ENCODE measurements at regions not wholly inside any gene's neighbourhood (a gene's known extent, or its start where the extent isn't known, plus 50 kb on each side); places are given as distances from the start of the nearest gene placed in this dataset.

GRCh38 chr18:54710900-54711281, 117.4 kb upstream of the RAB27B start:
- TF ChIP-seq CTCF (IDR thresholded peaks at IDR 0.05; ENCODE audit: low read depth, low read length, missing input control) (no peak), TAF1 (conservative IDR thresholded peaks at IDR 0.05) (no peak), EGR1 (IDR thresholded peaks at IDR 0.05; ENCODE audit: low read depth in 2 of 2) (no peak), REST (IDR thresholded peaks at IDR 0.05) (no peak), SP1 (IDR thresholded peaks at IDR 0.05) (no peak), JUND (IDR thresholded peaks at IDR 0.05) (no peak), RAD21 (IDR thresholded peaks at IDR 0.05) (no peak), ZBTB33 (IDR thresholded peaks at IDR 0.05) (no peak), HNF4A (conservative IDR thresholded peaks at IDR 0.05) (no peak), FOXA1 (IDR thresholded peaks at IDR 0.05) (no peak), GABPA (IDR thresholded peaks at IDR 0.05 in 1 of 2, conservative IDR thresholded peaks at IDR 0.05 in 1 of 2) (no peak)
- TF ChIP-seq, protein P1, sequence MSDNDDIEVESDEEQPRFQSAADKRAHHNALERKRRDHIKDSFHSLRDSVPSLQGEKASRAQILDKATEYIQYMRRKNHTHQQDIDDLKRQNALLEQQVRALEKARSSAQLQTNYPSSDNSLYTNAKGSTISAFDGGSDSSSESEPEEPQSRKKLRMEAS (IDR thresholded peaks at IDR 0.05), result no peak

Data from liver (tissue), 3 donors.